ENCODE measurements at regions not wholly inside any gene's neighbourhood (a gene's known extent, or its start where the extent isn't known, plus 50 kb on each side); places are given as distances from the start of the nearest gene placed in this dataset.

DNA sequence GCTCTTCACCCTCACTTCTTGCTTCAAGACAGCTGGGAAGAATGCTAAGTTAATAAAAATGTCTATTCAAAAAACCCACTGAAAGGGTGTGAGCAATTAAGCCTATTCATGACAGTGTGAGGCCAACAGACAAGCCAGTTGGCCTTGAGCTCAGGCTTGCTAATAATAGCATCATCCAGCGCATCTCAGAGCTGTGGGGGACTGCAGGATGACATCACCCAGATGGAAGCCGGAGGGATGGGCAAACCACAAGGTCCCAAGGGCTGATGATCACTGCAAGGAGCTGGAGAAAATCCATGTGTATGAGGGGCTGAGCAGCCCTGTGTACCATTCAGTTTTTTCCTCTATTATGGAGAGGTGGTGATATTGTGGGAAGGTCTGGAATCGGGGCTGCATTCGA lies 770.4 kb downstream of the TNS3 start:
- TF ChIP-seq, protein P1, sequence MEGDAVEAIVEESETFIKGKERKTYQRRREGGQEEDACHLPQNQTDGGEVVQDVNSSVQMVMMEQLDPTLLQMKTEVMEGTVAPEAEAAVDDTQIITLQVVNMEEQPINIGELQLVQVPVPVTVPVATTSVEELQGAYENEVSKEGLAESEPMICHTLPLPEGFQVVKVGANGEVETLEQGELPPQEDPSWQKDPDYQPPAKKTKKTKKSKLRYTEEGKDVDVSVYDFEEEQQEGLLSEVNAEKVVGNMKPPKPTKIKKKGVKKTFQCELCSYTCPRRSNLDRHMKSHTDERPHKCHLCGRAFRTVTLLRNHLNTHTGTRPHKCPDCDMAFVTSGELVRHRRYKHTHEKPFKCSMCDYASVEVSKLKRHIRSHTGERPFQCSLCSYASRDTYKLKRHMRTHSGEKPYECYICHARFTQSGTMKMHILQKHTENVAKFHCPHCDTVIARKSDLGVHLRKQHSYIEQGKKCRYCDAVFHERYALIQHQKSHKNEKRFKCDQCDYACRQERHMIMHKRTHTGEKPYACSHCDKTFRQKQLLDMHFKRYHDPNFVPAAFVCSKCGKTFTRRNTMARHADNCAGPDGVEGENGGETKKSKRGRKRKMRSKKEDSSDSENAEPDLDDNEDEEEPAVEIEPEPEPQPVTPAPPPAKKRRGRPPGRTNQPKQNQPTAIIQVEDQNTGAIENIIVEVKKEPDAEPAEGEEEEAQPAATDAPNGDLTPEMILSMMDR (IDR thresholded peaks at IDR 0.05): no peak
- TF ChIP-seq POLR2A (IDR thresholded peaks at IDR 0.05): no peak

Measured in adrenal gland (tissue), 5 donors.